Mesendoderm (in vitro differentiated cells): ENCODE measurements at regions not wholly inside any gene's neighbourhood (a gene's known extent, or its start where the extent isn't known, plus 50 kb on each side); places are given as distances from the start of the nearest gene placed in this dataset.

Experiments
- DNase-seq: peaks from one replicate; pipeline ENCODE4 v3.0.0; 2013
- H2AK5ac ChIP-seq: 2 replicates; pipeline ENCODE4 v1.6.1; 2013; ENCODE audit warnings: low read length, inconsistent platforms
- H2BK120ac ChIP-seq: 2 replicates; pipeline ENCODE4 v1.6.1; 2013; ENCODE audit warnings: low read depth, mild to moderate bottlenecking, low read length, moderate library complexity, mixed read lengths
- H2BK15ac ChIP-seq: replicated peaks from 2 replicates; pipeline ENCODE4 v1.6.1; 2013; ENCODE audit warnings: low read depth, mild to moderate bottlenecking, moderate library complexity
- H2BK5ac ChIP-seq: 2 replicates; pipeline ENCODE4 v1.6.1; 2013; ENCODE audit warnings: low read length, inconsistent platforms
- H3K18ac ChIP-seq: 2 replicates; pipeline ENCODE4 v1.6.1; 2013; ENCODE audit warnings: mild to moderate bottlenecking, low read length, mixed read lengths
- H3K23ac ChIP-seq: one replicate; pipeline ENCODE4 v1.6.1; 2013; ENCODE audit warnings: low read length
- H3K27ac ChIP-seq: 2 replicates; pipeline ENCODE4 v1.5.1; 2013; ENCODE audit warnings: low read depth, mild to moderate bottlenecking, inconsistent platforms, low read length, moderate library complexity
- H3K27me3 ChIP-seq: 2 replicates; pipeline ENCODE4 v1.6.1; 2013; ENCODE audit warnings: low read length, control low read depth, mild to moderate bottlenecking, inconsistent platforms; ENCODE audit not compliant: insufficient read depth, poor library complexity
- H3K36me3 ChIP-seq: 2 replicates; pipeline ENCODE4 v1.6.1; 2013; ENCODE audit warnings: low read length, inconsistent platforms; ENCODE audit not compliant: control insufficient read depth, insufficient read depth
- H3K4ac ChIP-seq: one replicate; pipeline ENCODE4 v1.6.1; 2013; ENCODE audit warnings: low read depth, mild to moderate bottlenecking, low read length, moderate library complexity
- H3K4me1 ChIP-seq: 2 replicates; pipeline ENCODE4 v1.6.1; 2013; ENCODE audit warnings: low read depth, low read length, inconsistent platforms; ENCODE audit not compliant: control insufficient read depth
- H3K4me2 ChIP-seq: 2 replicates; pipeline ENCODE4 v1.6.1; 2013; ENCODE audit warnings: low read length
- H3K4me3 ChIP-seq: 2 replicates; pipeline ENCODE4 v1.5.1; 2013; ENCODE audit warnings: mild to moderate bottlenecking, low read length
- H3K56ac ChIP-seq: one replicate; pipeline ENCODE4 v1.6.1; 2013; ENCODE audit warnings: low read length
- H3K79me1 ChIP-seq: 2 replicates; pipeline ENCODE4 v1.6.1; 2013; ENCODE audit warnings: low read length, inconsistent platforms
- H3K79me2 ChIP-seq: 2 replicates; pipeline ENCODE4 v1.6.1; 2013; ENCODE audit warnings: mild to moderate bottlenecking, low read length; ENCODE audit not compliant: control insufficient read depth, insufficient read depth
- H3K9ac ChIP-seq: 2 replicates; pipeline ENCODE4 v1.6.1; 2013; ENCODE audit warnings: low read length, inconsistent platforms
- H4K5ac ChIP-seq: one replicate; pipeline ENCODE4 v1.6.1; 2013; ENCODE audit warnings: low read length
- H4K8ac ChIP-seq: one replicate; pipeline ENCODE4 v1.6.1; 2013; ENCODE audit warnings: low read depth, mild to moderate bottlenecking, control low read depth, low read length, moderate library complexity
- WGBS: extraction: QIAGEN DNeasy Blood & Tissue Kit; methylation state at CpG from one replicate; pipeline ENCODE4 v1.1.7; 2013; ENCODE audit warnings: low lambda C conversion rate, missing lambda C conversion rate; ENCODE audit not compliant: insufficient coverage; ENCODE audit errors: extremely low coverage; 5-methylcytosine and 5-hydroxymethylcytosine counted together

DNA sequence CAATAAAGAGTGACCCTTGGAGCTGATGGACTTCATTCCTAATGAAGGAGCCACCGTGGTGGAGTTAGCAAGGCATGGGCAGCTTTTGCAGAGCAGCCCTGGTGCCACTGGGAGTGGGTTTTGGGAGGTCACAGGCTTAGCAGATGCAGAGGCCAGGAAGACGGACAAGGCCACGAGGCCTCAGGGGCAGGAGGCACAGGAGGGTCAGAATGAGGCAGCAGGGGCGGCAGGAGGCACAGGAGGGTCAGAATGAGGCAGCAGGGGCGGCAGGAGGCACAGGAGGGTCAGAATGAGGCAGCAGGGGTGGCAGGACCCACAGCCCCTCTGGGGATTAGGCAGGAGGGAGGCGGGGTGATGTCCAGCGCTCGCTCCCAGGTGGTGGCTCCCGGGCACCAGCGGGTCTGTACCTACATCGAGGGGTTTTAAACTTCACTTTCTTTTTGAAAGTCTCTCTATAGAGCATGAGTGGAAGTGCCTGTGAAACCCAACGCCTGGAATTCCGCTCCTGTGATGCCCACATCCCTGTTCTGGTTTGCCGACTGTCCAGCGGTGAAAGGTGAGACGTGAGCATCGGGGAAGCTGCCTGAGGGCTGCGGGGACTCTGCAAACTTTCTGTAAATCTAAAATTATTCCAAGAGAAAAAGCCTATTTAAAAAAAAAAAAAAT, 521.6 kb downstream of the BRD1 start:
- H2BK5ac ChIP-seq, result no peak overlapping the region
- no peak overlapping the region for H3K9ac ChIP-seq
- no peak overlapping the region for H4K8ac ChIP-seq
- no peak overlapping the region for H3K18ac ChIP-seq
- no peak overlapping the region for H2BK120ac ChIP-seq
- H3K79me2 ChIP-seq, result no peaks in the 10 kb centered on the region
- H3K4me3 ChIP-seq, result no peak overlapping the region
- no peak overlapping the region for H2AK5ac ChIP-seq
- H3K56ac ChIP-seq, result no peak overlapping the region
- WGBS, result no CpG with 5 or more reads among the region's 18 CpGs
- no peak overlapping the region for H3K4ac ChIP-seq
- H3K23ac ChIP-seq, result no peak overlapping the region
- no peaks in the 10 kb centered on the region for H3K27me3 ChIP-seq
- H3K36me3 ChIP-seq, result no peaks in the 10 kb centered on the region
- H3K79me1 ChIP-seq, result no peaks in the 10 kb centered on the region
- H2BK15ac ChIP-seq, result no peak overlapping the region
- no peak overlapping the region for H3K27ac ChIP-seq
- no peak for DNase-seq
- no peak overlapping the region for H4K5ac ChIP-seq
- H3K4me1 ChIP-seq, result no peaks in the 10 kb centered on the region
- H3K4me2 ChIP-seq, result no peak overlapping the region

DNA sequence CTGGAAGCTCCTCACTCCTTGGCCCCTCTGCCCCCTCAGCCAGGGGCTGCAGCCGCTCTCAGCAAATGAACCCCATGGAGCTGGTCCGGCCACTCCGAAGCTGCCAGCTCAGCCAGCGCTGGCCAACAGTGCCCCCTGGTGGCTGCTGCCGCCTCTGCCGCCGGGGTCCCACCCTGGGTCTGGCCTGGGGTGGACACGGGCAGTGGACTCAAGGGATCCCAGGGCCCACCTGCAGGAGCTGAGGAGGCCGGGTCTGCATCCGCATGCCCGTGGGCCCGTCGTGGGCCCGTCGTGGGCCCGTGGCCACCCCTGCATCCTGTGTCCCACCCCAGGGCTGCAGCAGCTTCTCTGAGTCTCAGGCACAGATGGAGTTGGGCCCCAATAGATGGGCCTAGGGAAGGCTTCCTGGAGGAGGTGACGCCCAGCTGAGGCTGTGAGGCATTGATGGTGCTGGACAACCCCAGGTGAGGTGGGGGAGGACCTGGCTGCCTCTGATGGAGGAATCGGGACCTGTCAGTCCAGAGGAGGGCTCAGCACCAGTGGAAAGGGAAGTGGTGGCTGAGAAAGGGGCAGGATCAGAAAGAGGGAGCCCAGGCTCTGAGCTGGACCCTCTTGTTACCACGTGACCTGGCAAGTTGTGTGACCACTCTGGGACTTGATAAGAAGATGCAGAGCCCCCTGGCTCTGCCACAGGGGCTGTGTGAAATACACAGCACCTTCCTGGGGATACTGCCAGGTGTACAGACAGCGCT, 522.3 kb downstream of the BRD1 start:
- Histone ChIP-seq H3K79me1 (no peaks in the 10 kb centered on the region), H3K36me3 (no peaks in the 10 kb centered on the region), H3K4me3 (no peak overlapping the region), H3K4ac (no peak overlapping the region), H3K27me3 (no peaks in the 10 kb centered on the region), H3K18ac (no peak overlapping the region), H2BK120ac (no peak overlapping the region), H3K79me2 (no peaks in the 10 kb centered on the region), H4K5ac (no peak overlapping the region), H3K4me2 (peak overlapping the region; percentile 45), H3K23ac (no peak overlapping the region), H2BK15ac (no peak overlapping the region), H3K9ac (peak overlapping the region; percentile 59), H3K56ac (peak overlapping the region; percentile 85), H3K4me1 (no peaks in the 10 kb centered on the region), H4K8ac (no peak overlapping the region), H2AK5ac (no peak overlapping the region), H2BK5ac (no peak overlapping the region), H3K27ac (no peak overlapping the region)
- no CpG with 5 or more reads among the region's 20 CpGs for WGBS
- DNase-seq, result peak; percentile 72

GRCh38 chr22:49303781-49304461, 523.8 kb downstream of the BRD1 start:
- no peaks in the 10 kb centered on the region for H3K4me1 ChIP-seq
- no peak overlapping the region for H4K8ac ChIP-seq
- H3K23ac ChIP-seq, result no peak overlapping the region
- WGBS, result no CpG with 5 or more reads among the region's 22 CpGs
- H3K4ac ChIP-seq, result no peak overlapping the region
- no peak for DNase-seq
- H3K4me2 ChIP-seq, result no peak overlapping the region
- no peak overlapping the region for H2BK5ac ChIP-seq
- no peaks in the 10 kb centered on the region for H3K36me3 ChIP-seq
- no peak overlapping the region for H2BK120ac ChIP-seq
- H3K27ac ChIP-seq, result no peak overlapping the region
- no peak overlapping the region for H2AK5ac ChIP-seq
- H3K79me1 ChIP-seq, result no peaks in the 10 kb centered on the region
- no peaks in the 10 kb centered on the region for H3K79me2 ChIP-seq
- H3K56ac ChIP-seq, result no peak overlapping the region
- no peak overlapping the region for H3K4me3 ChIP-seq
- H2BK15ac ChIP-seq, result no peak overlapping the region
- H3K9ac ChIP-seq, result no peak overlapping the region
- no peak overlapping the region for H4K5ac ChIP-seq
- no peak overlapping the region for H3K18ac ChIP-seq
- no peaks in the 10 kb centered on the region for H3K27me3 ChIP-seq

GRCh38 chr22:49303061-49303735, 524.5 kb downstream of the BRD1 start:
- Histone ChIP-seq H2BK120ac (no peak overlapping the region), H3K79me1 (no peaks in the 10 kb centered on the region), H3K4me2 (no peak overlapping the region), H3K36me3 (no peaks in the 10 kb centered on the region), H3K9ac (no peak overlapping the region), H2AK5ac (no peak overlapping the region), H3K56ac (no peak overlapping the region), H3K79me2 (no peaks in the 10 kb centered on the region), H3K4me3 (no peak overlapping the region), H4K5ac (no peak overlapping the region), H2BK5ac (no peak overlapping the region), H3K4me1 (no peaks in the 10 kb centered on the region), H3K23ac (no peak overlapping the region), H3K27ac (no peak overlapping the region), H4K8ac (no peak overlapping the region), H2BK15ac (no peak overlapping the region), H3K27me3 (no peaks in the 10 kb centered on the region), H3K4ac (no peak overlapping the region), H3K18ac (no peak overlapping the region)
- DNase-seq, result no peak
- WGBS, result no CpG with 5 or more reads among the region's 17 CpGs

DNA sequence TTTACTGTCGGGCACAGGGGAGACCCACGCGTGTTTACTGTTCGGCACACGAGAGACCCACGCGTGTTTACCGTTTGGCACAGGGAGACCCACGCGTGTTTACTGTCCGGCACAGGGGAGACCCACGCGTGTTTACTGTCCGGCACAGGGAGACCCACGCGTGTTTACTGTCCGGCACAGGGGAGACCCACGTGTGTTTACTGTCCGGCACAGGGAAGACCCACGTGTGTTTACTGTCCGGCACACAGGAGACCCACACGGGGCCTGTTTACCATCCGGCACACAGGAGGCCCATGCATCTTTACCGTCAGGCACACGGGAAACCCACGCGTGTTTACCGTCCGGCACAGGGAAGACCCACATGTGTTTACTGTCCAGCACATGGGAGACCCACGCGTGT, 525.1 kb downstream of the BRD1 start:
- Histone ChIP-seq H3K27me3 (no peaks in the 10 kb centered on the region), H4K8ac (no peak overlapping the region), H3K27ac (no peak overlapping the region), H2BK15ac (no peak overlapping the region), H2BK5ac (no peak overlapping the region), H3K4me1 (no peaks in the 10 kb centered on the region), H2AK5ac (no peak overlapping the region), H3K9ac (no peak overlapping the region), H4K5ac (no peak overlapping the region), H3K56ac (no peak overlapping the region), H3K4me3 (no peak overlapping the region), H3K79me1 (no peaks in the 10 kb centered on the region), H3K36me3 (no peaks in the 10 kb centered on the region), H3K4ac (no peak overlapping the region), H3K23ac (no peak overlapping the region), H3K18ac (no peak overlapping the region), H2BK120ac (no peak overlapping the region), H3K79me2 (no peaks in the 10 kb centered on the region), H3K4me2 (no peak overlapping the region)
- no CpG with 5 or more reads among the region's 31 CpGs for WGBS
- DNase-seq, result no peak
